ENCODE measurements at regions not wholly inside any gene's neighbourhood (a gene's known extent, or its start where the extent isn't known, plus 50 kb on each side); places are given as distances from the start of the nearest gene placed in this dataset.

- TF ChIP-seq, protein P1, sequence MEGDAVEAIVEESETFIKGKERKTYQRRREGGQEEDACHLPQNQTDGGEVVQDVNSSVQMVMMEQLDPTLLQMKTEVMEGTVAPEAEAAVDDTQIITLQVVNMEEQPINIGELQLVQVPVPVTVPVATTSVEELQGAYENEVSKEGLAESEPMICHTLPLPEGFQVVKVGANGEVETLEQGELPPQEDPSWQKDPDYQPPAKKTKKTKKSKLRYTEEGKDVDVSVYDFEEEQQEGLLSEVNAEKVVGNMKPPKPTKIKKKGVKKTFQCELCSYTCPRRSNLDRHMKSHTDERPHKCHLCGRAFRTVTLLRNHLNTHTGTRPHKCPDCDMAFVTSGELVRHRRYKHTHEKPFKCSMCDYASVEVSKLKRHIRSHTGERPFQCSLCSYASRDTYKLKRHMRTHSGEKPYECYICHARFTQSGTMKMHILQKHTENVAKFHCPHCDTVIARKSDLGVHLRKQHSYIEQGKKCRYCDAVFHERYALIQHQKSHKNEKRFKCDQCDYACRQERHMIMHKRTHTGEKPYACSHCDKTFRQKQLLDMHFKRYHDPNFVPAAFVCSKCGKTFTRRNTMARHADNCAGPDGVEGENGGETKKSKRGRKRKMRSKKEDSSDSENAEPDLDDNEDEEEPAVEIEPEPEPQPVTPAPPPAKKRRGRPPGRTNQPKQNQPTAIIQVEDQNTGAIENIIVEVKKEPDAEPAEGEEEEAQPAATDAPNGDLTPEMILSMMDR (IDR thresholded peaks at IDR 0.05): no peak
- no peak for TF ChIP-seq POLR2AphosphoS5 (IDR thresholded peaks at IDR 0.05)
- TF ChIP-seq POLR2A (IDR thresholded peaks at IDR 0.05): no peak
- TF ChIP-seq EP300 (IDR thresholded peaks at IDR 0.05): no peak
These were observed 71.6 kb upstream of the EGFR start for GRCh38 chr7:54947266-54947665.
